GM12891 (cell line): ENCODE measurements at regions not wholly inside any gene's neighbourhood (a gene's known extent, or its start where the extent isn't known, plus 50 kb on each side); places are given as distances from the start of the nearest gene placed in this dataset.

Source experiments
- POLR2A ChIP-seq: IDR thresholded peaks from 2 replicates; pipeline ENCODE4 v1.6.1; 2011; ENCODE audit warnings: low read depth, low read length, control low read depth
- POLR2AphosphoS5 ChIP-seq: IDR thresholded peaks from 2 replicates; pipeline ENCODE4 v1.6.1; 2011; ENCODE audit warnings: low read depth, low read length, control low read depth
- POU2F2 ChIP-seq: IDR thresholded peaks from 2 replicates; pipeline ENCODE4 v1.6.1; 2011; ENCODE audit warnings: low read depth, mild to moderate bottlenecking, control low read depth, low read length, moderate library complexity
- SPI1 ChIP-seq: IDR thresholded peaks from 2 replicates; pipeline ENCODE4 v1.6.1; 2011; ENCODE audit warnings: low read depth, low read length, control low read depth
- TAF1 ChIP-seq: IDR thresholded peaks from 2 replicates; pipeline ENCODE4 v1.6.1; 2011; ENCODE audit warnings: low read depth, low read length, control low read depth

- no peak for TF ChIP-seq POLR2A
- TF ChIP-seq POLR2AphosphoS5: no peak
- no peak for TF ChIP-seq POU2F2
- TF ChIP-seq TAF1: no peak
- TF ChIP-seq SPI1: no peak
These were observed 54.5 kb downstream of the ELAPOR2 start for GRCh38 chr7:87004956-87005355.
